Cardiac septum (tissue), 1 donor: ENCODE measurements at regions not wholly inside any gene's neighbourhood (a gene's known extent, or its start where the extent isn't known, plus 50 kb on each side); places are given as distances from the start of the nearest gene placed in this dataset.

Experiments used
- DNase-seq: peaks from one replicate; pipeline ENCODE4 v3.0.0-alpha.2; 2020; ENCODE audit warnings: low spot score
- intact Hi-C: fragments of 100-400 bp; cut with DNase I; formaldehyde crosslinking; loops from one replicate; pipeline ENCODE4 v1.14.0; 2022
- donor health status: DM: no; HTN: no; CAD: no.

- intact Hi-C loops: no loop called here
- DNase-seq: no peak
Measured at GRCh38 chr11:116466191-116466590, 306.6 kb downstream of the BUD13 start.

GRCh38 chr11:116465056-116465455 lies 307.7 kb downstream of the BUD13 start:
- no peak for DNase-seq
- intact Hi-C loops: no loop called here

- intact Hi-C loops: no loop called here
- DNase-seq: no peak
Measured at GRCh38 chr11:116461789-116462188, 311.0 kb downstream of the BUD13 start.

- DNase-seq: no peak
- intact Hi-C loops: no loop called here
Measured at GRCh38 chr11:116460156-116460920, 312.4 kb downstream of the BUD13 start.

GRCh38 chr11:116459185-116460045 lies 313.4 kb downstream of the BUD13 start:
- DNase-seq: no peak
- intact Hi-C loops: loop anchor here (5.0 kb wide), 1 partner anchor 183 kb away; no protein-coding TSS in a partner anchor

- no peak for DNase-seq
- intact Hi-C loops: loop anchor here (5.0 kb wide), 1 partner anchor 184 kb away; no protein-coding TSS in a partner anchor
Measured at GRCh38 chr11:116458546-116458945, 314.2 kb downstream of the BUD13 start.

- no peak for DNase-seq
- intact Hi-C loops: loop anchor here (5.0 kb wide), 1 partner anchor 185 kb away; no protein-coding TSS in a partner anchor
Measured at GRCh38 chr11:116457336-116458007, 315.3 kb downstream of the BUD13 start.

GRCh38 chr11:116454951-116455350 lies 317.8 kb downstream of the BUD13 start:
- no peak for DNase-seq
- intact Hi-C loops: loop anchor here (5.0 kb wide), 1 partner anchor 187 kb away; no protein-coding TSS in a partner anchor

- intact Hi-C loops: no loop called here
- no peak for DNase-seq
Measured at GRCh38 chr11:116454020-116454645, 318.7 kb downstream of the BUD13 start.

- intact Hi-C loops: no loop called here
- DNase-seq: no peak
Measured at GRCh38 chr11:116452461-116452860, 320.3 kb downstream of the BUD13 start.

- no peak for DNase-seq
- intact Hi-C loops: no loop called here
Measured at GRCh38 chr11:116449522-116449921, 323.3 kb downstream of the BUD13 start.

- intact Hi-C loops: no loop called here
- DNase-seq: no peak
Measured at GRCh38 chr11:116446048-116446941, 326.5 kb downstream of the BUD13 start.

GRCh38 chr11:116445108-116446047 lies 327.4 kb downstream of the BUD13 start:
- no peak for DNase-seq
- intact Hi-C loops: no loop called here

GRCh38 chr11:116442238-116442752 lies 330.5 kb downstream of the BUD13 start:
- intact Hi-C loops: no loop called here
- no peak for DNase-seq

- no peak for DNase-seq
- intact Hi-C loops: no loop called here
Measured at GRCh38 chr11:116439361-116439677, 333.5 kb downstream of the BUD13 start.

- intact Hi-C loops: no loop called here
- DNase-seq: no peak
Measured at GRCh38 chr11:116438651-116439360, 334.0 kb downstream of the BUD13 start.

GRCh38 chr11:116434986-116435385 lies 337.8 kb downstream of the BUD13 start:
- intact Hi-C loops: no loop called here
- no peak for DNase-seq
